OCI-LY3 (cell line): ENCODE measurements at regions not wholly inside any gene's neighbourhood (a gene's known extent, or its start where the extent isn't known, plus 50 kb on each side); places are given as distances from the start of the nearest gene placed in this dataset.

ENCODE experiments used
- CTCF ChIP-seq: fragments of 200-600, 300-600 bp; sonication (generic); IDR thresholded peaks from 2 replicates; pipeline ENCODE4 v1.5.1; 2014; ENCODE audit warnings: antibody characterized with exemption, low read length, low read depth
- EZH2phosphoT487 ChIP-seq: fragments of 200-600 bp; shearing (Covaris generic); IDR thresholded peaks from 2 replicates; pipeline ENCODE4 v1.6.1; 2018; ENCODE audit warnings: antibody characterized with exemption, mixed run types, low read depth

- TF ChIP-seq CTCF: no peak
- TF ChIP-seq EZH2phosphoT487: no peak
Observed at GRCh38 chr18:54749291-54749690, 79.0 kb upstream of the RAB27B start.
